Sigmoid colon (tissue), 4 donors: ENCODE measurements at regions not wholly inside any gene's neighbourhood (a gene's known extent, or its start where the extent isn't known, plus 50 kb on each side); places are given as distances from the start of the nearest gene placed in this dataset.

ENCODE experiments used
- CTCF ChIP-seq, 4 experiments: fragments of 450-650 bp in 3 of 4; fragments of 200-600 bp in 1 of 4; IDR thresholded peaks; one replicate each; pipeline ENCODE4 v1.5.1; 2016 to 2019; ENCODE audit warnings: antibody characterized with exemption in 4 of 4, mild to moderate bottlenecking in 3 of 4, moderate library complexity in 2 of 4
- EP300 ChIP-seq, 4 donors: sonication (generic); formaldehyde crosslinking; IDR thresholded peaks; one replicate each; pipeline ENCODE4 v1.6.1; 2017; ENCODE audit warnings: antibody characterized with exemption in 4 of 4

GRCh38 chr1:89465201-89465600 lies 59.4 kb upstream of the LRRC8B start:
- TF ChIP-seq CTCF (IDR thresholded peaks at IDR 0.05) (no peak), EP300 (IDR thresholded peaks at IDR 0.05) (no peak)
